GM19240 (cell line): ENCODE measurements at regions not wholly inside any gene's neighbourhood (a gene's known extent, or its start where the extent isn't known, plus 50 kb on each side); places are given as distances from the start of the nearest gene placed in this dataset.

Source experiments
- DNase-seq: peaks from one replicate; pipeline ENCODE4 v3.0.0; 2011; ENCODE audit warnings: low spot score; ENCODE audit not compliant: insufficient read length

GRCh38 chr17:73723317-73723716, 79.1 kb upstream of the SDK2 start:
- DNase-seq = no peak

GRCh38 chr17:73724341-73724740, 80.1 kb upstream of the SDK2 start:
- no peak for DNase-seq

GRCh38 chr17:73724990-73725389, 80.7 kb upstream of the SDK2 start:
- no peak for DNase-seq

- no peak for DNase-seq
Measured at GRCh38 chr17:73725794-73726515, 81.7 kb upstream of the SDK2 start.

GRCh38 chr17:73727941-73728340, 83.7 kb upstream of the SDK2 start:
- DNase-seq = no peak

GRCh38 chr17:73729101-73729500, 84.9 kb upstream of the SDK2 start:
- no peak for DNase-seq

- no peak for DNase-seq
Measured at GRCh38 chr17:73731733-73732132, 87.5 kb upstream of the SDK2 start.

DNA sequence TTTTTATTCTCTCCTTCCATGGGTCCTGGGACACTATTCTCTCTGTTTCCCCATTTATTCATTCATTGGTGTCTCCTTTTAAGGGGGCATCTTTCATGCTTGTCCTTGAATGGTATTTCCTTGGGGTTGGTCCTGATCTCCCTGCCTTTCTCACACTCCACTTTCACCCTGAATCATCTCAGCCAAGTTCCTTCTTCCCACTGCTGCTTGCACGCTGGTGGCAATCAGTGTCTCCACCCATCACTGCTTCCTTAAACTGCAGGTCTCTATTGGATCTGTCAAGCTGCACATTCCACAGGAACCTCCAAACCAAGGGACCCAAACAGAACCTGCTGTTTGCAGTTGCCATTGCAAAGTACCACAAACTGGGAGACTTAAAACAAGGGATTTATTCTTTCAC, 89.3 kb upstream of the SDK2 start:
- no peak for DNase-seq

- no peak for DNase-seq
Measured at GRCh38 chr17:73735245-73735644, 91.0 kb upstream of the SDK2 start.

- DNase-seq = no peak
Measured at GRCh38 chr17:73738751-73739575, 94.7 kb upstream of the SDK2 start.

DNA sequence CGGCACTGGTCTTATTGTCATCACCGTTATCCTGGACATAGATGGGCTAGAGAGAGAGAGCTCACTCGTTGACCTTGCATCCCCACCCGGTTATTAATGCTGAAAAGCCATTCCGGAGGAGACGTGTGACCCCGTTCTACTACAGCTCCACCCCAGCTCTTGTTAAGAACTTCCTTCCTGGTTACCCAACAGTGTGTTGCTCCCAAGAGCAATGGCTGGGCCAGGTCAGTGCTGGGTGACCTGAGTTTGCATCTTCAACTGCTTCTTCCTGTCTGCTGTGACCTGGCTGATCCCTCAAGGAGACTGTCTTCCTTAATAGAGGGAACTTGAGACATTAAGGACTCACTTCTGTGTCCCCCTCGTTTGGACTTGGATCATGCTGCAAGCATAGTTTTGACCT, 96.1 kb upstream of the SDK2 start:
- DNase-seq = no peak

GRCh38 chr17:73742948-73743381, 98.7 kb upstream of the SDK2 start:
- no peak for DNase-seq

- no peak for DNase-seq
Measured at GRCh38 chr17:73743518-73744201, 99.4 kb upstream of the SDK2 start.

- DNase-seq = no peak
Measured at GRCh38 chr17:73744411-73744810, 100.2 kb upstream of the SDK2 start.

DNA sequence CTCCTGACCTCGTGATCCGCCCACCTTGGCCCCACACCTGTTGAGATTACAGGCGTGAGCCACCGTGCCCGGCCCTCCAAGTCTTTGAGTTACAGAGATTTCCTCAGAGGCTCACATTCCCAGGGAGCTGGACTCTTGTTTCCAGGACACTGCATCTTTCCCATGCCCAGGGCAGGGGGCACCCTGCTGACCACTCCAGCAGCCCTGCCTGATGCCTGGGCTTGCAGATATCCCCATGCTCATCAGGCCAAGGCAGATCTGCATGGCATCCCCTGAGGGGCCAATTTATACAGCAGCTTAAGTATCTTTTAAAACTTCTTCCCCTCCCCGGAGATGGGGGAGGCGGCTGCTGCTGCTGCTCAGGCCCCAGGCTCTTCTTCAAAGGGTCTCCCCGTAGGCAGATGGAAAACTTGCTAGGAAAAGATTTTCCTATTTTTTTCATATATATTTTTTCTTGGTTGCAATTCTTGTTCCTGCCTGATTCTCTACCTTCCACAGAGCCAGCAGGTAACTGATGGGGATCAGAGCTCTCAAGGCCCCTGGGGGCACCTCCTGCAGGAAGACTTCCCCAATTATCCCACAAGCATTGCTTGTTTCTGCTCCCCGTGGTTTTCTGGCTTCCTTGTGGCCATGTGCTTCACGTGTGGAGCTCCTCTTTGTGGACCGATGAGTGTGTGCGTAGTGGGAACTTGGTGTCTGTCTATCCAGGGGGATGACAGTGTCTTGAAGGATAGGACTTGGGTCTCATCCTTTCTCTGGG, 102.2 kb upstream of the SDK2 start:
- DNase-seq = no peak

DNA sequence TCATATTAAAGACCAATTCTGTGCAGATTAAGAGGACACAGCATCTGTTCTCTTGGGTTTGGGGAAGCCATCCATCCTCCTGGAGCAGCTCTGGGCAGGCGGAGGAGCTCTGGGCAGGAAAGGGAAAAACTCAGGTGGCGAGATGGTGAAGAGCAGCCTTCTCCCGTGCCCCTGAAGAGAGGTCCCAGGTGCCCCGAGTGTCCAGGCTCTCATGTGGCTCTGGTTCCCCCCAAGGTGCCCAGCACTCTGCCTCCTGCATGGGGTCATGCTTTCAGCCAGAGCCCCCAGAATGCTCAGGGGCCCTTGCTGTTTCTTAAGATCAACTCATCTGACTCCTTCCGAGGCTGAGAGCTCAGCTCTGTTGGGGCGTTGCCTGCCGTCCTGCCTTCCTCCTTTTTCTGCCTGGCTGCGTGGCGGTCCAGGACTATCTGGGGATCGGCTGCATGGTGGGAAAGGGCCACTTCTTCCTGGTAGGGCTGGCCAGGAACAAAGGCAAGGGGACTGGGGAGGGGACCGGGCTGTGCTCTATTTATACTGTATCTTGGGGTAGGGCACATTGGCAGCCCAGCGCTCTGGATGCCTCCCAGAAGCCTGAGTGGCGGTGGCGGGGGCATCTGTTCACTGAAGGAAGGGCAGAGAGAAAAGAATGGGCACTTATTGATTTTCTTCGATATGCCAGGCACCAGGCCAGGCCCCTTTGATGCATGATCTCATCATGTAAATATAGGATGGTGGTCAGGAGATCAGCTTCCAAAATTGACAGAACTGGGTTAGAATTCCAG, 103.2 kb upstream of the SDK2 start:
- DNase-seq = no peak

GRCh38 chr17:73748508-73748907, 104.3 kb upstream of the SDK2 start:
- DNase-seq = no peak

DNA sequence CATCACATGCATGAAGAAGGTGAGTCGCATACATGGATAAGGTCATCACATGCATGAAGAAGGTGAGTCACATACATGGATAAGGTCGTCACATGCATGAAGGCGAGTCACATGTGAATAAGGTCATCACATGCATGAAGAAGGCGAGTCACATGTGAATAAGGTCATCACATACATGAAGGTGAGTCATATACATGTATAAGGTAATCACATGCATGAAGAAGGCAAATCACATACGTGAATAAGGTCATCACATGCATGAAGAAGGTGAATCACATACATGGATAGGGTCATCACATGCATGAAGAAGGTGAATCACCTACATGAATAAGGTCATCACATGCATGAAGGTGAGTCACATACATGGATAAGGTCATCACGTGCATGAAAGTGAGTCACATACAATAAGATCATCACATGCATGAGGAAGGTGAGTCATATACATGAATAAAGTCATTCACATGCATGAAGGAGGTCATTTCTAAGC, 105.1 kb upstream of the SDK2 start:
- DNase-seq = no peak

DNA sequence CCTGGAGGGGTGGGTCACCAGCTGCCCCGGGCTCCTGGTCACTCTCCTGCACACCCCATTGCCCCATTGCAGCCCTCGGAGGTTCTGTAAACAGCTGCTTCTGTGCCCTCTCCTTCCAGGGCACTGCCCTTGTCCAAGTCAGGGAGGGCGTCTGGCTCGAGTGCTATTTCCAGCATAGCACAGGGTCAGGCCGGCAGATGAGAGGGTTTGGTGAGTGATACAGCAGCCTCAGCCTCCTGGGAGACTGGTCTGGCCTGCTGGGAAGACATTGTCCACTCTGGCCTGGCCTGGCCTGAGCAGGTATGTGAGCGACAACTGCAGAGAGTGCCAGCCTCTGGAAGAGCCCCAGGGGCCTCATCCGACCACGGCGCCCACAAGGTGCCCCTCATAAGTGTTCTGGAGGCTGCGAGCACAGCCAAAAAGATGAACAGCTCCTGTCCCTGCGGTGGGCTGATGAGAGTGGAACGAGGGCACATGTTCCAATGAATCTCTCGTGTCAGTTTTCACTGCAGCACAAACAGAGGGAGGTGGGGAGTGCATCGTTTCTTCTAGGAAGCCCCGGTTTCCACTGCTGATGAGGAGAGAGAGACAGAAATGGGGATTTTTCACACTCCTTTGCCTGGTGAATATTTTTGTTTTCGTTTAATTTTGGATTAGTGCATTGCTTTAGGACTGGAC, 105.8 kb upstream of the SDK2 start:
- DNase-seq = no peak

GRCh38 chr17:73750975-73751374, 106.7 kb upstream of the SDK2 start:
- no peak for DNase-seq
